ENCODE measurements at regions not wholly inside any gene's neighbourhood (a gene's known extent, or its start where the extent isn't known, plus 50 kb on each side); places are given as distances from the start of the nearest gene placed in this dataset.

DNA sequence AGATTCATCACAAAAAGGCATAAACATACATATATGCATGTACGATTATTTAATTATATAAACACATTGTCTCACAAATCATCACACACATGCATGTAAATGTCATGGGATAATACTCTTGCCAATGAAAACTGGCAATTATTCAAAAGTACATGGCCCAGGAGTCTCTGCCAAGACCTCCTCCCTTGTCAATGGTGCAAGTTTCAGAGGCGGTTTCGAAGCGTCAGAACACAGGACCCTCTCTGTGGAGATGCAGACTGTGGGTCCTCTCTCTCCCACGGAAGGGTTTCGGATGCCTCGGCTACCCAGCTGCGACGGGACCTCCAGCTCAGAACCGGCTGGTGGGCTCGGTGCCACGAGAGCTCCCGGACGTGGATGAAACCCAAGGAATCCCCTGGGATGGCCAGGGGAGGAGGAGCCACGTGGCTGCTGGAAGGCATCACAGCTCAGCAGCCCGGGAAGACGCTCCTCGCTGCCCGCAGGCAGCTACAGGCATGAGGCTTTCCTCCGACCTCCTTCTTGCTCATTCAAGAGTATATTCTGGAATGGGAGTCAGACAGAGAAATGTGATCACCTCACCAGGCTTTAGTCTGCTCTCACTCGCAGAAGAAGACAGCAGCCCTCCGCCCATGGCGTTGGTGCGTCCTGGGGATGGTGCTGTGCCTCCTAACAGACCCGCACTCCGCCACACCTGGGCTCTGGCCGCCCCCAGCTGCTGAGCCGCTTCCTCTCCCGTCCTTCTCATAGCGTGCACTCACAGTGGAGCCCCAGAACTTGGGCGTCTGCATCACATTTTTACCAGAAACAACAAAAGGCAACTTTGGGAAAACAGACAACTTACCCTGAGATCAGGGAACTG lies 308.8 kb downstream of the IRX2 start:
- no peak for DNase-seq (ENCODE audit: low read depth in 2 of 2)

DNA sequence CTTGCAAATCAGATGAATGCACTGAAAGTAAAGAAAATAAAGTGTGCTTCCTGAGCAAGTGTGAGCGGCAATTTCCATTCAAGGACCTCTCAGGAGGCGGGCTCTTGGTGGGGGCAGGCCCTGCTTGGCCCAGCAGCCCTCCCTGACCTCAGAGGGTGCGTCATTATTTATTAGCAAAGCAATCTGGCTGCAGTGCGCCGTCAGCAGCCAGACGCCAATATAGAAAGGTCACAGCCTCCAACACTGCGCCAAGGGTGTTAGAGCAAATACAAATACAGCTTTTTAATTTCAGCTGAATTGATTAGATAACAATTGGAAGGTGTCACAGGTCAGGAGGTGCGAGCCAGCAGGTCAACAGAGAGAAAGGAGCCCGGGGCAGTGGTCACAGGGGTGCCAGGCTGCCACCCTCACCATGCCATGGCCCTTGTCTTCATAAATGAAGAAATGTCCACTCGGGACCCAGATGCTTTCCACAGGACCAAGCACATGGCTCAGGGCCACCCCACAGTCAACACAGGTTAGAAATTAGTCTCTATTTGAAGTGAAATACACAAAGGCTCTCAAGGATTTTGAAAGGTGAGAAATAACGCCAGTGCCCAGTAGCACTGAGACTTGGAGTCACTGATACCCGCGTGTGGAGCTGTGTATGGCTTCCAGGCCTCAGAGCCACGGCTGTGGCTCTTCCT lies 309.8 kb downstream of the IRX2 start:
- no peak for DNase-seq (ENCODE audit: low read depth in 2 of 2)

DNA sequence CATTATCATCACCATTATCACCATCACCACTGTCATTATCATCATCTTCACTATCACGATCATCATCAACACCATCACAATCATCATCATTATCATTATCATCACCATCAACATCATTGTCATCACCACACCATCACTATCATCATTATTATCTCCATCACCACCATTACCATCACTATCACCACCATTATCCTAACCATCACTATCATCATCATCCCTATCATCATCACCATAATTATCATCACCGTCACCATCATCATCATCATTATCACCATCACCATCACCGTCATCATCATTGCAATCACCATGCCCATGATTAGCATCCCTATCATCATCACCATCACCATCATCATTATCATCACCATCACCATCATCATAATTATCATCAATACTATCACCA lies 311.9 kb downstream of the IRX2 start:
- no peak for DNase-seq (ENCODE audit: low read depth in 2 of 2)

DNA sequence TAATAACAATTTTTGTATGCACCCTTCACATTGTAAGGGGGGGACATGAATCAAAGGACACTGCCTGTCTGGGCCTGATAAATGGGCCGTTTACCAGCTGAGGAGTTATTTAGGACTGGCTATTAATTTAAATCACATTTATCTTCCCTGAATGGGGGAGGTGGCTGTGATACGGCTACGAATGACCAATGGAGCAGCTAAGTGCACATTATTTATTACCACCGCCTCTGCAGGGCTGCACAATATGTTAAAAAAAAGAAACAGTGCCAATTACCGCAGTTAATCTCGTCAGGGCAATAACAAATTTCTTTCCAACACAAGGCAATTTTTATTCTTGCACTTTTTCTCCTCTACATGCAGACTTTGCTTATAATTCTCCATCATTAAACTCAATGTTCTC lies 318.4 kb downstream of the IRX2 start:
- no peak for DNase-seq (ENCODE audit: low read depth in 2 of 2)

DNA sequence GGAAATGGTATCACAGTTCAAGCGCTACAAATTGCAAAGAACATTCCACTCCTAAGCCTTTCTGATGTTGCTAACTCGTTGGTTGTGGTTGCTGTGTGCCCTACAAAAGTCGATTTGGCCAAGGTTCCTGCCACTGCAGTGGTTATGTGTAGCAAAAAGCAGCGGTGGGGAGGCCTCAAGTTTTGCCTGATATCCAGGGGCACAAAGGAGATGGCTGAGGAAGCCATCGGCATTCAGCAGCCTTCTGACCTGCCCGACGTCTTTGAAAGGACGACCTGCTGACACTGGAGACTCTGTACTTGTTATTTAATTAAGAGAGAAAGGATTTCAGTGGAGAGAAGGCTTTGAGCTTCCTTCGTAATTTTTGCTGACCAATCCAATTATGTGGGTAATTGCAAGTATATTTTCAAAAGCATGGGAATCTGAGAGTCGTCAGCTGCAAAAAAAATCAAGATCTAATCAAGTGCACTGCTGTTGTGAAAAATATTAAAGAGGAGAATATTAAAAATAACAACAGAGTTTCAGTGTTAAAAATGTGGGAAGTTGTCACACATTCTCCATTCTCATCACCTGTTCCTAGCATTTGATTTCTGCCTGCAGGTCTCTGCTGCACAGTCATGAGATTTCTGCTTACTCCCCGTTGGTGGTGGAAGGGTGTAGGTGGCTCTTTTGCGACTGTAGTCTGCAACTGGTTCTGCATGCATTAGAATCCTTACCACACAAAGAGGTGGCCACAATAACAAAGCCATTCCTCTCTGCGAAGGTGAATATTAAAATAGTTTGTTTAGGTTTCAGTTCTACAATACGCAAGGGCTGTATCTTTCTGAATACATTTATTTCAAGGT lies 319.2 kb downstream of the IRX2 start:
- no peak for DNase-seq (ENCODE audit: low read depth in 2 of 2)

DNA sequence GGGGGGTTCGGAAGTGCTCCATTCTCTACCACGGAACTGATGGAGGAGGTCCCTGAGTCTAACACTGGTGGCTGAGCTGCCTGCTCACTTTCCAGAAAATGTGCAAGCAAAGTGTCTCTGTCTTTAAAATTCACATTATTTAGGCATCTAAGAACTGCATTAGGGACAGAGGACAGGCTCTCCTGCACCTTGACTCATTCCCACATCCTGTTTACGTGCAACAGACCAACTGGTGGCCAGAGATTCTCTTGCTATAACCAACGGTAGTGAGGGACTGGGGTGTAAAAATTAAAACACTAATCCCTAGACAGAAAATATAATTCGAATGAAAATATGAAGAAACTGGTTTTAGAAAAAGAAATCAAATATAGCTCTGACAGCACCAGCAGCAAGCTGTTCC lies 320.9 kb downstream of the IRX2 start:
- no peak for DNase-seq (ENCODE audit: low read depth in 2 of 2)

DNA sequence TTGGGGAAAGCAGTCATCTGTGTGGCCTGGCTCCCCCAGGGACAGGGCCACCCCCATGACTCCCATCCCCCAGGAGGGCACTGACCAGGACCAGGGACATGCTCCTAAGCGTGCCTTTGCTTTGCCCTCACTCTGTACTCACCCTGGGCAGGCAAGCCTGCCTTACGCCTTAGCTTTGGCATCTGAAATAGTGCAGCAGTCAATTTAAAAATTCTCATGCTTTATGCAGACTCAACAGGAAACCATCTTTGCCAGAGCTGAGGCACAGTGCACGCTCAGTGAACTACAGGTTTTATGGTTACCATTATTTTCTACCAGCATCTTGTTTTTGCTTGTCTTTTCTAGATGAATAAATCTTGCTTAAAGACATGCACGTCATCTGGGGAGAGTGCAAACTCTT lies 323.5 kb downstream of the IRX2 start:
- no peak for DNase-seq (ENCODE audit: low read depth in 2 of 2)

DNA sequence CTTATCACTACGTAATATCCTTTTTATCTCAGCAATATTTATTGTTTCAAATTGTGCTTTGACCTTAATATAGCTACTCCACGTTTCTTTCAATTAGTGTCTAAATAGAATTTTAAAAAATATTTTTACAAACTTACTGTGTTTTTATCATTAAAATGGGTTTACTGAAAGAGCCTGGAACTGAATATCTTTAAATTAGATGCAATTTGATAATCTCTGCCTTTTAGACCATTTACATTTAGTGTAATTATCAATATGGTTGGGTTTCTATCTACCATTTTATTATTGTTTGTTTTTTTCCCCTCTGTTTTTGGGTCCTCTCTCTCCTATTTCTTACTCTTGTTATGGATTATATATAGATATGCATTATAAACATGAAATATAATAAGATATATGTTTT lies 327.8 kb downstream of the IRX2 start:
- DNase-seq (ENCODE audit: low read depth in 2 of 2), result no peak

DNA sequence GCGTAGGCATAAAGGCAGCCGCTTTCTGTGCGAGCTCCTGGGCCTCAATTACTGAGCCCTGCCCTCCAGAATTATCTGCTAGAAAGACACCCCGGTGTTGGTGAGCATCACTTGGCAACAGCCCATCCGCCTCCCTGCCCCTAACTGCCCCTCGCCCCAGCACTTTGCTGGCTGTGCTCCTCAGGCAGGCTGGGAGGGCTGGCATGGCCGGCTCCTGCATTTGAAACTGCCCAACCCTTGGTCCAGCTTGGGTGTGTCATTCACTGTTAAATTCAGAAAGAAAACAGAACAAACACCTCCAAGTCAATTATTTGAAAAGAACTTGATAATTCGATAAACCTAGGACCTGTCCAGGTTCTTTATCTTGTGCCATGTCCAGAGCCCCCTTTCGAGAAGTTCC lies 334.2 kb downstream of the IRX2 start:
- DNase-seq (ENCODE audit: low read depth in 2 of 2), result no peak

DNA sequence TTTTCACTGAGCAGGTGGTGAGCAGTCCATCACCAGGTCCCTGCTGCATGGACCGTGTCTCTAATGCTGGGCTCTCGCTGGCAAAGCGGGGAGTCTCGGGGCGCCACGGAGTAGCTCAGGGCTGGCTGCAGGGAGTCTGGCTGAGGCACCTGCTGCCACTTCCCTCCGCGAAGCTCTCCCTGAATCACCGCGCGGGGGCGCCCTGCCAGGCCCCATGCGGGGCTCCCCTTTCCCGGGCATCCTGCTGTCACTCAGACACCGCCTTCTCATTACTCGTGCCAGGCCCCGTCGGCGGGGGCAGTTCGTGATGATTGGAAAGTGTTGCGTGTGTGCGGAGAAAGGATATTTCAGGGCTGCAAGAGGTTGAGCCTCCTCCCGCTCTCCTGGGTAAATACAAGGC lies 335.8 kb downstream of the IRX2 start:
- no peak for DNase-seq (ENCODE audit: low read depth in 2 of 2)

DNA sequence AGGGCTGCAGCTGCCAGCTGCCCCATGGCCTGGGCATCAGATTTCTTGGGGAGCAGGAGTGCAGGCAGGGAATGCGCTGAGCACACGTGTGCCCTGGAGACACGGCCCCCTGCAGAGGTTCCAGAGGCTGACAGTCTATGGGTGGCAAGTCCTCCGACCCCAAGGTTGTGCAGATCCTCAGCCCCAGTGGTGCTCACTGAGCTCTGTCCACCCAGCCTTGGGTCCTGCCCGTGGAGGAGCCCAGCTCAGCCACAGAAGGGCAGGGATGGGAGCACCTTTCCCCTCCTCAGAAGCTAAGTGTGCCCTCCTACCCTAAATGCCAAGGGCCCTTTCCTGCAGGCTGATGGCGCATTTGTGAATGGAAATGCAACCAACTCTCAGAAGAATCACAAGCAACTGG lies 341.0 kb downstream of the IRX2 start:
- DNase-seq (ENCODE audit: low read depth in 2 of 2), result no peak

DNA sequence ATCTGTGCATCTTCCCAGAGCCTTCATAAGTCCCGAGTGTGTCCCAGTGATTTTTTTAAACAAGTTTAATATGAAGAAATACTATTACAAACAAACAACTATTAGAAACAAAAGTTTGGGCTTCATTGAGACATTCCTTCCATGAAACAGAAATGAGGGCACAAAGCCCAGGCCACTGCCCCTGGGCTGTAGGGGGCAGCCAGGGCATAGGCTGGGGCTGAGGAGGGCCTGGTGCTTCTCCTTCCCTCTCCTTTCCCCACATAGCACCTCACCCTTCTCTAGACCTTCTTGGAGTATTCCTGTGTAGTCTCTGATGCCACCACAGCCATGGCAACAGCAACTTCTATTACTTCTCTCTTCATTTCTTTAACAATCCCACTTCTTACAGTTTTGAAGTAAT lies 348.2 kb downstream of the IRX2 start:
- no peak for DNase-seq (ENCODE audit: low read depth in 2 of 2)

DNA sequence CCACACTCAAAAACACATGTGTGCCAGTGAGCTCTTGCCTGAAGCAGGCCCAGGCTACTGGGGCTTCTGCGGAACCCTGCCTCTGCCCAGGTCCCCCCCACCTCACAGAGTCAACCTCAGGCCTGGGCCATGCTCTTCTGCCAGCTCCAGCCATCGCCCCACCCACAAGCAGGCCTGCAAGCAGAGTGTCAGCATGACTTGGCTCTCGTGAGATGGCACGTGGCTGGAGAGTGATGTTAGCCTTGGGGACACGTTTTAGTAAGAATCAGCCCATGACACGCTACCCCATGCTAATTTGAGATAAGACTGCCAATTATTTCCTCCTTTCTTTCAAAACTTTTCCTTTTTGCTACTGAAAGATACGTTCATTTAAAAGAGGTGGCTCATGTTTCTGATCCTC lies 351.7 kb downstream of the IRX2 start:
- DNase-seq (ENCODE audit: low read depth in 2 of 2), result no peak

DNA sequence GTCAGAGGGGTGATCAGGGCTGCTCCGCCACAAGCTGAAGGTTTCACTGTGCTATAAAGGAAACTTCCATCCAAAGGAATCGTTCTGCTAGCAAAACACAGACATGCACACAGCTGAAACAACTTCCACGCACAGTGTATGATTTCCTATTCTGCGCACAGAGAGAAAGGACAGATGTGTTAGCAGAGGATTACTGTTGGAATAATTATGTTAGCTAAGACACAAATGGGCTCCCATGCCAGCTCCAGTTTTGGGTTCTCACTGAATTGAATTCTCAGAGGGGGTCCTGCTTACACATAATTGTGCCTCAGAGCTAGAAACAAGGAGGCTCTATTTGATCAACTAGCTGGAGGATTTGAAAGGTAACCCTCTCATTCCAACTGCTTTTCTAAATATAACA lies 352.4 kb downstream of the IRX2 start:
- DNase-seq (ENCODE audit: low read depth in 2 of 2), result no peak

DNA sequence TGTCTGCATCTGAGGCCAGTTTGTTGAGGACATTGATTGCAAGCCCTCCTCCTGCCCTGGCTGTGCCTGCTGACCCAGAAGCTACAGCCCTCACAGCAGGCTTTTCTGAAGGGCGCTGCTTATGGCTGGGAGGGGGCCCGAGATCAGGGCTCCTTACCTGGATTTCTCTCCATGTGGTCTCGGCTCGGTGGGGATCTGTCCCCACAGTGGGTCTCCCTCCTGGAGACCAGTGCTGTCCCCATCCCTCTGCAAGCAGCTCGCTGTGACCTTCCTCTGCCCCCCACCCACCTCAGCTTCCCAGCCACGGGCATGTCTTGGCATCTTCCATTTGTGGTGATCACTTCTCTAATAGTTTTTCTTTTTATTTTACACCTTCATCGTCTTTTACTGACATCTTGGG lies 357.9 kb downstream of the IRX2 start:
- DNase-seq (ENCODE audit: low read depth in 2 of 2), result no peak

DNA sequence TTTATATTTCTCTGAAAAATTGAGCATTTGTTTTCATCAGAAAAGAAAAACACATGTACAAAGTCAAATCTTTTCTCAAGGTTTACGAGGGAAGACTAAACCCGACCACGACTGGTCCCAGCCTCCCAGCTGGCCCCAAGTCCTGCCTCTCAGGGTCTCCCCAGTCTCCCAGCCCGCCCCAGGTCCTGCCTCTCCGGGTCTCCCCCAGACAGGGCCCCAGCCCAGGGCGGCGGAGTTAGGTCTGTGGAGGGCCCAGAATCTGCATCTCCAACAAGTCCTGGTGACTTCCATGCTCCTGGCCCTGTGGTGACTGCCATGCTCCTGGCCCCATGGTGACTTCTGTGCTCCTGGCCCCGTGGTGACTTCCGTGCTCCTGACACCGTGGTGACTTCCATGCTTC lies 359.9 kb downstream of the IRX2 start:
- no peak for DNase-seq (ENCODE audit: low read depth in 2 of 2)

DNA sequence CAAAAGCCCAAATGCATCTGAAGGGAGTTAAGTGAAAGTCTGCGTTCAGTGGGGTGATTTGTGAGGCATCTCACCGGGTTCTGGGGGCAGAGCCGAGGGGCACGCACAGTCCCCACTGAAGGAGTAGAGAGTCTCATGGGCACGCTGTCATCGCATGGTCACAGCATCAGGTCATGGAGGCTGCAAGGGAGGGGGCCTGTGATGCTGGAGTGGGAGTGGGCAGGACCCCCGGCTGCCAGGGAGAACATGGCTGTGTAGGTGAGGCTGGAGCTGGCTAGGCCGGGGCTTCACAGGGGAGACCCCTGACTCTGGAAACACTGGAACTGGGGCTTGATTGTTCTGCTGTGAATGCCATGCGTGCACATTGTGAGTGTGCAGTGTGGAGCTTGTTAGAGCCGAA lies 360.5 kb downstream of the IRX2 start:
- no peak for DNase-seq (ENCODE audit: low read depth in 2 of 2)

DNA sequence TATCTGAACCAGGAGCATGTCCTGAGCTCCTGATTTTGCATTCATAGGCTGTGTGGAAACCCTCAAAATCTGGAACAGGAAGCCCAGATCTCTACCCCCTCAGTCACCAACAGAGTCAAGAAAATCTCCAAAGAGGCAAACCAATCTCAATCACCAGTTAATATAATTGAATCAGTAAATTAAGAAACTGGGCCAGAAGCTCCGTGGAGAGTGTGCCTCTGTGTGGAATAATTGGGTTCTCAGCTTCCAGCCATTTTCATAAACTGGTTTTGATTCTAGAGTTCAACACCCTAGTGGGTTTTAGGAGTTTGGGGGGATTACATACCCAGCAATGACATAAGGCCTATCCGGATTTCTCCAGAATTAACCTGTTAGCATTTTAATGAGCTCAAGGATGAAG lies 362.9 kb downstream of the IRX2 start:
- DNase-seq (ENCODE audit: low read depth in 2 of 2), result no peak

DNA sequence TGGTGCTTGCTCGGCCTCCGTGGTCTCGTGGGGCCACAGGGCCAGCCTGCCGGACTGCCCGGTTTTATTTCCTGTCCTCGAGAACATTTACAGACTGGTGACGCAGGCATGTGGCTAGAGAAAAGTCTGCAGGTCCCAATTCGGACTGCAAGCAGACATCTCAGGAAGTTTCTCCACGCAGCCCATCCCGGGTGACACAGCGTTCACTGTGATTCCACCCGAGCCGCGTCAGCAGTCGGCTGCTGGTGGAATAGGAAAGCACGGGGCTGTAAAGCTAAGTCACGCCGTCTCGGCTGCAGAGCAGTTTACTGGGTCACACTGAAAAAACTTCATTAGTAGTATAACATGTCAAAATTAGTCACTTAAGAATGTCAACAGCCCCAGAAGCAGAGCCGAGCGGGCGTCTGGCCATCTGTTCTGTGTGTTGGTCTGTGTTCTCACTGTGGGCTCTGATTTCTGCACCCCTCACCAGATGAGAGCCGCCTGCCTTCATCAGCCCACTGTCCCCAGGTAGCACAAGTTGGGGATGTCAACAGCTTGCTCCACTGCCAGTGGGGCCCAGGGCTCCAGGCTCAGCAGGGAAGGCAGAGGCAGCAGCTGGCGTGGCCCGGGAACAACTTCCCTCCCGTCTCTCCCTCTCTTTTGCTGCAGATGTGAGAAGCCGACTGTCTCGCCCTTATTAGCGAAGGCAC lies 363.7 kb downstream of the IRX2 start:
- no peak for DNase-seq (ENCODE audit: low read depth in 2 of 2)

DNA sequence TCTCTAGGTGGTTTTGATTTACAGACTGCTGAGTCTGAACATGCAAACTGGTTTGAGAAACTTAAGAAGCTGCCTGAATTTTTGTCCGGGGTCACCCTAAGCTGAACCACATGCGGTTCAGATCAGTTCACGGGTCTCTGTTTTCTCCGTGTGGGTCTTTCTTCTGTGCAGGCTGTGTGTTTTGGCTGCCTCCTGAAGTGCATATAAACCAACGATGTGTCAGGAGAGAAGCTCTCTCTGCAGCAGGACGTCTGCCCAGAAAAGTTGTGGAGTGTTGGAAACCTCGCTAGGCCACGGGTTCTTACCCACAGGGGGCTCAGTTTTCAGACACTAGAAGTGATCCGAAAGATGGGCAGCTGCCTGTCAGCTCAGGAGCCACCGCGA lies 364.2 kb downstream of the IRX2 start:
- DNase-seq (ENCODE audit: low read depth in 2 of 2), result no peak

DNA sequence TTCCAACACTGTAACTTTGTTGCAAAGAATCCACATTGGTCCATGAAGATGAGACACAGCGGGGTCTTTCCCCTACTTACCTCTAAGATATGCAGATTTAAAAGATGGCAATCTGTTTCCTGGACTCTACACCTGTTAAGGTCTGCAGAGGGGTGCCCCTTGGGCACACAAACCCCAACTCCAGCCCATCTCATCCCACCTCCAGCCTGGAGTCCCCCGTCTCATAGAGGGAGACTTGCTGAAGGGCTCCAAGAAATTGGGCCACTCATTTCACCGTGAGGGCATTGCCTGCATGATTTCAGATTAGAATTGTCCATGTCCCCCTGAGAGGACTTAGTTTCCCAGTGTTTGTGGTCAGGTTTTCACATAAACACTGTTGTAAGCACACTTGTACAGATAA lies 365.7 kb downstream of the IRX2 start:
- DNase-seq (ENCODE audit: low read depth in 2 of 2), result no peak

DNA sequence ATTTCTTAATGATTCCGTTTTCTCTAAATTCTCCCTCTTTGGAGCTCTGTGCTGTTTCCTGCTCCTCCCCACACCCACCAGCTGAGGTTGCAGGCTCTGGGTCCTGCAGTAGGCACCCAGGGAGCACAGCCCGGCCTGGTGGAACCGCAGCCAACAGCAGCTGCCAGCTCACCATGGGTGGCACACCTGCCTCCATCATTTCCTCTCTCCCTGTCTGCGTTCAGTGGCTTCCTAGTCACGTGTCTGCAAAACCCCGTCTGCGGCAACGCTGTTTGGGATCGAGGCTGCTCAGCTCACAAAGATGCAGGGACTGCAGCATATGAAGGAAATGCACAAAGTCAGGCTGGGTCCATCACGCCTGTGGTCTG lies 367.8 kb downstream of the IRX2 start:
- DNase-seq (ENCODE audit: low read depth in 2 of 2), result no peak
